HG02852 (cell line): ENCODE measurements at regions not wholly inside any gene's neighbourhood (a gene's known extent, or its start where the extent isn't known, plus 50 kb on each side); places are given as distances from the start of the nearest gene placed in this dataset.
"Not testable (repeated sequence)": the region's sequence is repeated elsewhere in the genome, so short reads cannot be mapped to it uniquely, and the experiment has no call there.

Experiments
- ATAC-seq: cut with Tn5 transposase; IDR thresholded peaks from one replicate; pipeline ENCODE4 v1.9.1; 2021; ENCODE audit warnings: mild to moderate bottlenecking, moderate library complexity; ENCODE audit not compliant: unreplicated experiment

DNA sequence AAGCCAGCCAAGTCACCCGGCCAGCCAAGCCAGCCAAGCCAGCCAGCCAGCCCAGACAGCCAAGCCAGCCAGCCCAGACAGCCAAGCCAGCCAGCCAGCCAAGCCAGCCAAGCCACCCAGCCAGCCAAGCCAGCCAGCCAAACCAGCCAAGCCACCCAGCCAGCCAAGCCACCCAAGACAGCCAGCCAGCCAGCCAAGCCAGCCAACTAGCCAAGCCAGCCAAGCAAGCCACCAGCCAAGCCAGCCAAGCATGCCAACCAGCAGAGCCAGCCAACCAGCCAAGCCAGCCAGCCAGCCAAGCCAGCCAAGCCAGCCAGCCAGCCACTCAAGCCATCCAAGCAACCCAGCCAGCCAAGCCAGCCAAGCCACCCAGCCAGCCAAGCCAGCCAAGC is 323.1 kb upstream of the PLGLB2 start:
- ATAC-seq, result not testable (repeated sequence)

DNA sequence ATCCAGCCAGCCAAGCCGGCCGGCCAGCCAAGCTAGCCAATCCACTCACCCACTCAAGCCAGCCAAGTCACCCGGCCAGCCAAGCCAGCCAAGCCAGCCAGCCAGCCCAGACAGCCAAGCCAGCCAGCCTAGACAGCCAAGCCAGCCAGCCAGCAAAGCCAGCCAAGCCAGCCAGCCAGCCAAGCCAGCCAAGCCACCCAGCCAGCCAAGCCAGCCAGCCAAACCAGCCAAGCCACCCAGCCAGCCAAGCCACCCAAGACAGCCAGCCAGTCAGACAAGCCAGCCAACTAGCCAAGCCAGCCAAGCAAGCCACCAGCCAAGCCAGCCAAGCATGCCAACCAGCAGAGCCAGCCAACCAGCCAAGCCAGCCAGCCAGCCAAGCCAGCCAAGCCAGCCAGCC is 322.7 kb upstream of the PLGLB2 start:
- not testable (repeated sequence) for ATAC-seq

DNA sequence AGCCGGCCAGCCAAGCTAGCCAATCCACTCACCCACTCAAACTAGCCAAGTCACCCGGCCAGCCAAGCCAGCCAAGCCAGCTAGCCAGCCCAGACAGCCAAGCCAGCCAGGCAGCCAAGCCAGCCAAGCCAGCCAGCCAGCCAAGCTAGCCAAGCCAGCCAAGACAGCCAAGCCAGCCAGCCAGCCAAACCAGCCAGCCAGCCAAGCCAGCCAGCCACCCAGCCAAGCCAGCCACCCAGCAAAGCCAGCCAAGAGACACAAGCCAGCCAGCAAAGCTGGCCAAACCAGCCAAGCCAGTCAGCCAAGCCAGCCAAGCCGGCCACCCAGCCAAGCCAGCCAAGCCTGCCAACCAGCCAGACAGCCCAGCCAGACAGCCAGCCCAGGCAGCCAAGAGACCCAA is 322.2 kb upstream of the PLGLB2 start:
- not testable (repeated sequence) for ATAC-seq

DNA sequence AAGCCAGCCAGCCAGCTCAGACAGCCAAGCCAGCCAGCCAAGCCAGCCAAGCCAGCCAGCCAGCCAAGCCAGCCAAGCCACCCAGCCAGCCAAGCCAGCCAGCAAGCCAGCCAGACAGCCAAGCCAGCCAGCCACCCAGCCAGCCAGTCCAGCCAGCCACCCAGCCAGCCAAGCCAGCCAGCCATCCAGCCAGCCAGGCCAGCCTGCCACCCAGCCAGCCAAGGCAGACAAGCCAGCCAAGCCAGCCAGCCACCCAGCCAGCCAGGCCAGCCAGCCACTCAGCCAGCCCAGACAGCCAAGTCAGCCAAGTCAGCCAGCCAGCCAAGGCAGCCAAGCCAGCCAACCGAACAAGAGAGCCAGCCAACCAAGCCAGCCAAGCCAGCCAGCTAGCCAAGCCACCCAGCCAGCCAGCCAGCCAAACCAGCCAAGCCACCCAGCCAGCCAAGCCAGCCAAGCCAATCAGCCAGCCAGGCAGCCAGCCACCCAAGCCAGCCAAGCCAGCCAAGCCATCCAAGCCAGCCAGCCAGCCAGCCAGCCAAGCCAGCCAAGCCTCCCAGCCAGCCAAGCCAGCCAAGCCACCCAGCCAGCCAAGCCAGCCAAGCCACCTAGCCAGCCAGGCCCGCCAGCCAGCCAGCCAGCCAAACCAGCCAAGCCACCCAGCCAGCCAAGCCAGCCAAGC is 319.3 kb upstream of the PLGLB2 start:
- ATAC-seq, result not testable (repeated sequence)

DNA sequence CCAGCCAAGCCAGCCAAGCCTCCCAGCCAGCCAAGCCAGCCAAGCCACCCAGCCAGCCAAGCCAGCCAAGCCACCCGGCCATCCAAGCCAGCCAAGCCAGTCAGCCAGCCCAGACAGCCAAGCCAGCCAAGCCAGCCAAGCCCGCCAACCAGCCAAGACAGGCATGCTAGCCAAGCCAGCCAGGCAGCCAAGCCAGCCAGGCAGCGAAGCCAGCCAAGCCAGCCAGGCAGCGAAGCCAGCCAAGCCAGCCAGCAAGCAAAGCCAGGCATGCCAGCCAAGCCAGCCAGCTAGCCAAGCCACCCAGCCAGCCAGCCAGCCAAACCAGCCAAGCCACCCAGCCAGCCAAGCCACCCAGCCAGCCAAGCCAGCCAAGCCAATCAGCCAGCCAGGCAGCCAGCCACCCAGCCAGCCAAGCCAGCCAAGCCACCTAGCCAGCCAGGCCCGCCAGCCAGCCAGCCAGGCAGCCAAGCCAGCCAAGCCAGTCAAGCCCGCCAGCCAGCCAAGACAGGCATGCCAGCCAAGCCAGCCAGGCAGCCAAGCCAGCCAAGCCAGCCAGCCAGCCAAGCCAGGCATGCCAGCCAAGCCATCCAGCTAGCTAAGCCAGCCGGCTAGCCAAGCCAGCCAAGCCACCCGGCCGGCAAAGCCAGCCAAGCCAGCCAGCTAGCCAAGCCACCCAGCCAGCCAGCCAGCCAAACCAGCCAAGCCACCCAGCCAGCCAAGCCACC is 318.5 kb upstream of the PLGLB2 start:
- ATAC-seq, result not testable (repeated sequence)

DNA sequence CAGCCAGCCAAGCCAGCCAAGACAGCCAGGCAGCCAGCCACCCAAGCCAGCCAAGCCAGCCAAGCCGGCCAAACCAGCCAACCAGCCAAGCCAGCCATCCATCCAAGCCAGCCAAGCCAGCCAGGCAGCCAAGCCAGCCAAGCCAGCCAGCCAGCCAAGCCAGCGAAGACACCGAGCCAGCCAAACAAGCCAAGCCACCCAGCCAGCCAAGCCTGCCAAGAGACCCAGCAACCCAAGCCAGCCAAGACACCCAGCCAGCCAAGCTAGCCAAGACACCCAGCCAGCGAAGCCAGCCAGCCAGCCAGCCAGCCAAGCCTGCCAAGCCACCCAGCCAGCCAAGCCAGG is 318.0 kb upstream of the PLGLB2 start:
- ATAC-seq, result not testable (repeated sequence)

DNA sequence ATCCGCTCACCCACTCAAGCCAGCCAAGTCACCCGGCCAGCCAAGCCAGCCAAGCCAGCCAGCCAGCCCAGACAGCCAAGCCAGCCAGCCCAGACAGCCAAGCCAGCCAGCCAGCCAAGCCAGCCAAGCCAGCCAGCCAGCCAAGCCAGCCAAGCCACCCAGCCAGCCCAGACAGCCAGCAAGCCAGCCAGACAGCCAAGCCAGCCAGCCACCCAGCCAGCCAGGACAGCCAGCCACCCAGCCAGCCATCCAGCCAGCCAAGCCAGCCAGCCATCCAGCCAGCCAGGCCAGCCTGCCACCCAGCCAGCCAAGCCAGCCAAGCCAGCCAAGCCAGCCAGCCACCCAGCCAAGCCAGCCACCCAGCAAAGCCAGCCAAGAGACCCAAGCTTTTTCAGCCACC is 316.8 kb upstream of the PLGLB2 start:
- ATAC-seq, result not testable (repeated sequence)

DNA sequence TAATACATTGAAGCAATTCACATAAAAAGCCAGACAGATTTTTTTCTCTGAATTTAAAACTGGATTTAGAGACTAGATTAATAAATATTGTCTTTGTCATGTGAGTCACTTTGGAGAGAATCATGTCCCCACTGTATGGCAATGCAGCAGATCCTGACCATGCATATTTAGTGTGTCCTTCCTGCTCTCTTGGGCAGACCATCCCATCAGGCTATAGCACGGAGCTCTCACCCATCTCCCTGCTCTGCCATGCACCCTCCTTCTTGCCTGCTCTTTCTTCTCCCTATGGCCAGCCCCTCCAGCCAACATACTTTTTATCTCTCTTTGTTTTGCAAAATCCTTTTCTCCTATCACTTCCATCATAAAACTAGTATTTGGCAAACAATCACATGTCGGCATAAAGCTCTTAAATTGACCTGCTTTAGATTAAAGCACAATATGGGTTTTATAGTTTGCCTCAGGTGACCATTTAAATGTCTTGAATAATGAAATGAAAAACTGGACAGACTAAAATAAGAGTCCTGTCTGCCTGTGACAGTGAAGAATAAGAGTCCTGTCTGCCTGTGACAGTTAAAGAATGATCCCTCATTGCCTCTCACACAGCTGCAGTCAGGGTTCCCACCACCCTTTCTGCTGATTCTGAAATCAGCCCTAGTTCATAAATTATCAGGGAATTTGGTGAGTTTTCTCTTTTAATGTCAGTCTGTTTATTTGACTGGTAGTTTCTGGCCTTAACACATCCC is 315.0 kb upstream of the PLGLB2 start:
- ATAC-seq, result not testable (repeated sequence)

DNA sequence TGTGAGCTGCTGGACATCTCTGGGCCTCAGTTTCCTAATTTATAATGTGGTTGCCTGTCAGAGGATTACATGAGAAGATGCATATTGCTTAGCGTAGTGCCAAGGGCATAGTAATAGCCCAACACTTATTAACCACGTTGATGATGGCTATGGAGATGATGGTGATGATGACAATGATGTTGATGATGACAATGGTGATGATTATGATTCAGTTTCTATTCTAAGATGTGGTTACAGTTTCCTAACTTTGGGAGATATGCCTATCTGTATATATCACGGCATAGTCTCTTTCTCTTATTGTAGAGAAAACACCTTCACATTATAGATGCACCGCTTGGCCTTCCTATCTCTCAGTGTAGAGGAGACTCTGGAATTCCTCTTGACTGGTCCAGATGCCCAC is 311.9 kb upstream of the PLGLB2 start:
- ATAC-seq, result not testable (repeated sequence)

DNA sequence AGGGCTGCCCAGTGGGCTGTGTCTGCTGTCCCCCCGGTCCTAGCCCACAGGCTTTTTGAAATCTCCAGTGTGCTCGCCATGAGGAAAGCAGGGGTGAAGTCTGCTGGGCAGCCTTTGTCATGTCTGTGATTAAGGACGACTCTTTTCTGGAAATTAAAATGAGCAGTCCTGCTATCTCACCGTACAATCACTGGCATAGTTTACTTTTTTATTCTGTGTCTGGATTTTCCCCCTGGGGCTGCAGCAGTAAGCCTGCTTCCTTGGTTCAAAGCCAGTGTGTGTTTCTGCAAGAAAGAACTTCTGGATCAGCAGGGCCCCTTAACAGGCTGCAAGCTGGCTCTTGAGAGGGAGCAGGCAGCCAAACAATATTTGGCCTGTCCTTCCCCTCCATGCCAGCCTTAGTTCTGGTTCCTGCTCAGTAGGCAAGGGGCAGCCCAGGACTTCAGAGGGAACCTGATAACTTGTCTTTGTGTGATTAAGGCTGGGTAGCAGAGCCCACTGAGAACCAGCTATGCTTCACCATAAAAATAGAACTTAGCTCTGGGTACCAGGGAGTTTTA is 310.1 kb upstream of the PLGLB2 start:
- not testable (repeated sequence) for ATAC-seq

DNA sequence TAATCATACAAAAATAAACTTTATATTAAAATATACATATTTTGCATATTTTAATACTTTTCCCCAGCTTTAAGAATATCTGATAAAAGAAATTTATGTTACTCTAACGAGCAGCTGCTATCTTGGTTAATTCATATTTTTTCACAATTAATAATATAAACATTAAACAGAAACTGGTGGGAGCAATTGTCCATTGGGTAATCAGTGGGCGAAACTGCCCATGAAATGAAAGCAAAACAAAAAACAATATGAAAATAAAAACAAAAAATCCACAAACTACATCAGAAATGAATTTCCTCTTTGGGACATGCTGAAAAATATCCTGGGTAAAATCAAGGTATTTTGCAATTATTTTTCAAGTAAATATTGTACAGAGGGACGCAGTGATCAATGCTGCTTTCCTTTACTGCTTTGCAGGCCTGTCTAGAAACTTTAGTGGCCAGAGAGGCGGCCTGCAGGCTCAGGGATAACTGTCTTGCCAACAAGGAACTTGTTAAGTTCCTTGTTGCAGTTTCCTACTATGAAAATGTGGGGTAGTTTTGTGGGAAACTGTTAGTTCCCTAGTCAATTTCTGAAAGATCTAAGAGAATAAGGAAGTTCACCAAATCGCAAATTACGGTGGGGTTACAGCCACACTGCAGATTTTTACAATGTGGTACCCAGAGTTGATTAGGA is 309.0 kb upstream of the PLGLB2 start:
- not testable (repeated sequence) for ATAC-seq

DNA sequence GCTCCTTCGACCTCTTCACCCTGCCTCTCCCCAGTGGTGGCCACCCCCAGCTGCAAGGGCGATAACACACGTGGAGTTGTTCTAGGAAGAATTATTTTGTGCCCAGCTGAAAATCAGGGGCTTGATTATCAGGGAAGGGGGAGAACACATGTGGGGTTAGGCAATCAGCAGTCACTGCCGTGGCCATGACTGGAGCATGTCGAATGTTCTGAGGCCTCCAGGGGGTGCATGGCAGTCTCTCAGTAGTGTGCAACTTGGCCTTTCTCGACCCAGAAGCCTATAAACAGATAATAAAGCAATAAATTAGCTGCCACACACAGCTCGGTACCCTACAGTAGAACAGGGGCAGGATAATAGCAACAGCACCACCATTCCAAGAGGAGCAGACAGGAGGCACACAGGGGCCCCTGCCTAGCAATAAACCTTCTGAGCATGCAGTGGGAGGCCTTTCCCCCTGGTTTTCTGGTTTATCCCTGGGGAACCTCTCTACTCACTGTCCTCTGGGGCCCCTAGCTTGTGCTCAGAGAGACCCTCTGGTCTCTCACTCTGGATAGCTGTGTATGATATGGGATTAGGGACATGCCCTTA is 308.2 kb upstream of the PLGLB2 start:
- ATAC-seq, result not testable (repeated sequence)

DNA sequence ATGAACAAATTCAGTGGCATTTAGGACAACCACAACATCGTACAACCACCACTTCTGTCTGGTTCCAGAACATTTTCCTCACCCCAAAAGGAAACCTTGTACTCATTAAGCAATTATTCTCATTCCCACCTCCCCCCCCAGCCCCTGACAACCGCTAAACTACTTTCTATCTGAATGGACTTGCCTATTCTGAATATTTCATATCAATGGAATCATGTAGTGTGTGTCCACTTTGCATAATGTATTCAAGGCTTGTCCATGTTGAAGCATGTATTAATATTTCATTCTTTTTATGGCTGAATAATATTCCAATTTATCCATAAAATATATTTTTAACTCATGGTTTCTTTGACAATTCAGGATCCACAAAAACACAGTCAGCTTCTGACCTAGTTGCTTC is 307.2 kb upstream of the PLGLB2 start:
- not testable (repeated sequence) for ATAC-seq

DNA sequence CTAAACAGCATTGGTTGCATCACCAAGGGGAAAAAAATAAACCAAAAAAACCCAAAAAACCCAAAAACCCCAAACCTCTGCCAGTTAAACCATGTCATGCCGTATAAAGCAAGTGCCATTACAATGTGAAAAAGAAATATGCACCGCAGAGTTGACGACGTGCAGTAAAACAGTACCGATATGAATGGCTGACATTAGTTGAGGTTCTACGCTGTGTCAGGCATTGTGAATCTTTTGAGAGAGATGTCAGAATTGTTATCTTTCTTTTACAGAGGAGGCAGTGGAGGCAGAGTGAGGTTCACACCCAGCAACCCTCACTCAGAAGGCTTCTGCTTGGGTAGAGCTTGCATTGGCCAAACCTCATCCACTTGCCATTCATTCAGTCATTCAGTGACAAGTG is 306.5 kb upstream of the PLGLB2 start:
- ATAC-seq, result not testable (repeated sequence)

DNA sequence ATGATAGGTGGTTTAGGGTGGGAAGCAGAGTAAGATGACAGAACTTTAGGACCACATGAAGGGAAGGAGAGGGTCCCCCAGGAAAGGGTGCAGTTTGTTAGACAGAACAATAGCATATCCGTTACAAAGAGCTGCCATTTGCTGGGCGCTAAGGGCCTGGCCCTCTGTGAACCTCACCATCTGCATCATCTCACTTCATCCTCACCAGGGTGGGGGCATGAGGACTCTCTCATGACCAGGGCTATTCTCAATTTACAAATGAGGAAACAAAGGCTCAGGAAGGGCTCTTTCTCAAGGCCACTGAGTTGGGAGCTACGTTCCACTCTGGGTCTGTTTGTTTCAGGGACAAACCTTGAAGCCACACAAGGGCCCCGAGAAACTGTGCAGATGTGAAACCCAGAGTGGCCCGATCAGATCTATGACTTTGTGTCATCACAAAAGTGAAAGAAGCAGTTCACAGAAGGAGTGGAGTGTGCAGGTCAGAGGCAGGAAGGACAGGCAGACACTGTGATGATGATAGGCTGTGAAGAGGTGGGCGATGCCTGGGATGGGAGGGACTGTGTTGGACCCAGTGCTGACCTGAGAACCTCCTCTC is 304.8 kb upstream of the PLGLB2 start:
- peak; percentile 99 for ATAC-seq

DNA sequence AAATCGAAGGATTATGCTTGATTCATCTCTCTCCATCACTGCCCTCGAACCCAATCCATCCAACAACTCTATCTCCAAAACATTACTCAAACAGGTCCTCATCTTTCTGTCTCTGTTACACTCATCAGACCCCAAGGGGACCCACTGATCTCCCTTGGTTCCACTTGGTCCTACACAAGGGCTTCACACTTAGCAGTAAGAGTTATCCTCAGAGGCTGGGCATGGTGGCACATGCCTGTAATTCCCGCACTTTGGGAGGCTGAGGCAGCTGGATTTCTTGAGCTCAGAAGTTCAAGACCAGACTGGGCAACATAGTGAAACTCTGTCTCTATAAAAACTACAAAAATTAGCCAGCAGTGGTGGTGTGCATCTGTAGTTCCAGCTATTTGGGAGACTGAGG is 302.9 kb upstream of the PLGLB2 start:
- not testable (repeated sequence) for ATAC-seq

DNA sequence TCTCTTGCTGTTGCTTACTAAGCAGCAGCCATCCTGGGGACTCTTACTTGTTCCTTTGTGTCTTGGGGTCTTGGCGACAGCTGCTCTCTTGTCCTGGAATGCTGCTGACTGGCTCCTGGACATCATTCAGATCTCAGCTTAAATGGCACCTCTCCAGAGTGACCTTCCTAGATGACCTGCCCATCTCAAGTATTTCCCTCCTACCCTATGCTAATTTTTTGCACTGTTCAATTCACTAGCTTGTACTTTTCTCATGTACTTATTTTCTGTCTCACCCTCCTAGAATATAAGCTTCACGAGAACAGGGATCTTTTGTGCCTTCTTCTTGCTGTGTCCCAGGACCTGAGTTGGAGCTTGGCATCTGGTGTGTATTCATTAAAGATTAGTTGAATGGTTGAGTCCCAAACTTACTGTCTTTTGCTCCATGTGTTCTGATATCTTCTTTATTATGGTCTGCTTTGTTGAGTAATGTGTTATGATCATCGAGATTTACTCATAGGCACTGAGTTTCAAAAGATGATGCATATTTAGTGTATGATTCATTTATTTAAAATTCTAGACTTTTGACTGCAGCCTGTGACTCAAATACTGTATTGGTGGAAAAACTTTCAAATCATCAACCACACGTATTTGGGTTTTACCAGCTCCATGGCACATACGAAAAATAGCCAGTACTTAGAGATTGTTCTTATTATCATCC is 302.1 kb upstream of the PLGLB2 start:
- ATAC-seq, result not testable (repeated sequence)

DNA sequence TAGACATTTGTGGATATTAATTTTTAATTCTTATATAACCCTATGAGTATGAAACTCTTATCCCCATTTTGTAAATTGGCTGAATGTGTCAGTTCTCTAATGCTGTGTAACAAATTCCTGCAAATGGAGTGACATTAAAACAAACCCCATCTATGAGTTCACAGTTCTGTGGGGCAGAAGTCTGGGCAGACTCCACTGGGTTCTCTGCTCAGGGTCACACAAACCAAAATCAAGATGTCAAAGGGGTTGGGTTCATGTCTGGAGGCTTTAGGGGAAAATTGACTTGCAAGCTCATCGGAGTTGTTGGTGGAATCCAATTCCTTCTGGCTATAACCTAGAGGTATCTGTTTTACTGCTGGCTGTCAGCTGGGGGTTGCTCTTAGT is 301.6 kb upstream of the PLGLB2 start:
- not testable (repeated sequence) for ATAC-seq

DNA sequence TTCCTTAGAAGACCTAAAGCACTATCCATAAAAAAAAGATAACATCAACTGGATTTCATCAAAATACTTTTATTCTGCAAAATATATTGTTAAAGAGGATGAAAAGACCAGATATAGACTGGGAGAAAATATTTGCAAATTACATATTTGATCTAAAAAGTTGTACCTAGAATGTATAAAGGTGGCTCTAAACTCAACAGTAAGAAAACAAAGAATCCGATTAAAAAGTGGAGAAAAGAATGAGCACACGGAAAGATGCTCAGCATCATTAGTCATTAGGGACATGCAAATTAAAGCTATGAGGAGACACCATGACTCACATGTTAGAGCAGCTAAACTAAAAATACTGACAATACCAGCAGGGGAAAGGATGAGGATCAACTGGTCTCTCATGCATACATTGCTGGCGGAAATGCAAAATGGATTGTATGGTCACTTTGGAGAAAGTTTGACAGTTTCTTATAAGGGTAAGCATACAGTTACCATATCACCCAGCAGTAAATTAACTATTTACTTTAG is 298.4 kb upstream of the PLGLB2 start:
- not testable (repeated sequence) for ATAC-seq
